ENCODE measurements at regions not wholly inside any gene's neighbourhood (a gene's known extent, or its start where the extent isn't known, plus 50 kb on each side); places are given as distances from the start of the nearest gene placed in this dataset.
"Not testable (repeated sequence)": the region's sequence is repeated elsewhere in the genome, so short reads cannot be mapped to it uniquely, and the experiment has no call there.

- Histone ChIP-seq H3K9me3 (no peaks in the 10 kb centered on the region), H3K4me3 (no peak overlapping the region), H3K36me3 (no peaks in the 10 kb centered on the region), H3K27me3 (no peaks in the 10 kb centered on the region), H3K4me1 (no peaks in the 10 kb centered on the region), H3K27ac (no peak overlapping the region)
- DNase-seq: no peak
- TF ChIP-seq, protein P1, sequence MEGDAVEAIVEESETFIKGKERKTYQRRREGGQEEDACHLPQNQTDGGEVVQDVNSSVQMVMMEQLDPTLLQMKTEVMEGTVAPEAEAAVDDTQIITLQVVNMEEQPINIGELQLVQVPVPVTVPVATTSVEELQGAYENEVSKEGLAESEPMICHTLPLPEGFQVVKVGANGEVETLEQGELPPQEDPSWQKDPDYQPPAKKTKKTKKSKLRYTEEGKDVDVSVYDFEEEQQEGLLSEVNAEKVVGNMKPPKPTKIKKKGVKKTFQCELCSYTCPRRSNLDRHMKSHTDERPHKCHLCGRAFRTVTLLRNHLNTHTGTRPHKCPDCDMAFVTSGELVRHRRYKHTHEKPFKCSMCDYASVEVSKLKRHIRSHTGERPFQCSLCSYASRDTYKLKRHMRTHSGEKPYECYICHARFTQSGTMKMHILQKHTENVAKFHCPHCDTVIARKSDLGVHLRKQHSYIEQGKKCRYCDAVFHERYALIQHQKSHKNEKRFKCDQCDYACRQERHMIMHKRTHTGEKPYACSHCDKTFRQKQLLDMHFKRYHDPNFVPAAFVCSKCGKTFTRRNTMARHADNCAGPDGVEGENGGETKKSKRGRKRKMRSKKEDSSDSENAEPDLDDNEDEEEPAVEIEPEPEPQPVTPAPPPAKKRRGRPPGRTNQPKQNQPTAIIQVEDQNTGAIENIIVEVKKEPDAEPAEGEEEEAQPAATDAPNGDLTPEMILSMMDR (IDR thresholded peaks at IDR 0.05): no peak
- no peak for TF ChIP-seq POLR2A (IDR thresholded peaks at IDR 0.05)
Measured at GRCh38 chr14:57046175-57046574, 222.5 kb downstream of the EXOC5 start.

- not testable (repeated sequence) for H3K27me3 ChIP-seq, H3K36me3 ChIP-seq, H3K27ac ChIP-seq, H3K9me3 ChIP-seq, H3K4me1 ChIP-seq, DNase-seq, H3K4me3 ChIP-seq
Measured at GRCh38 chr14:57044101-57044973, 224.4 kb downstream of the EXOC5 start.

DNA sequence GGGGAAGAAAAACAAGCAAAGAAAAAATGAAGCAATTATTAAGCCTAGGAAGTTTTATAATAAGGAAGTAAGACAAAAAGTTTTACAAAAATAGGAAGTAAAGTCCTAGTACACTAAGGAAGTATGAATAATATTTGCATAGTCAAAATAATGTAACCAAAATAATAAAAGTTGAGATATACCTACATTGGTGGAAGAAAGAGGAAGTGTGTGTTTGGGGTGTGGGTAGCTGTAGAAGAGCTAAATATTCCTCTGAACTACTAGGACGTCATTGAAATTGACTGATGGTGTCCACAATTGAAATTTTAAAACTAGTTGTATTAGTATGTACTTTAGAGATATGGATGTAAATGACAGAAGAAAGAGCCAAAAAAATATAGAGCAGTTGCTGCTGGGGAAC lies 228.4 kb upstream of the OTX2 start:
- no peaks in the 10 kb centered on the region for H3K9me3 ChIP-seq
- no peaks in the 10 kb centered on the region for H3K27me3 ChIP-seq
- H3K36me3 ChIP-seq: no peaks in the 10 kb centered on the region
- TF ChIP-seq, protein P1 (IDR thresholded peaks at IDR 0.05): no peak
- TF ChIP-seq POLR2A (IDR thresholded peaks at IDR 0.05): no peak
- DNase-seq: no peak
- no peak overlapping the region for H3K27ac ChIP-seq
- no peak overlapping the region for H3K4me3 ChIP-seq
- H3K4me1 ChIP-seq: no peaks in the 10 kb centered on the region

- no peak overlapping the region for H3K27ac ChIP-seq
- H3K4me3 ChIP-seq: no peak overlapping the region
- no peaks in the 10 kb centered on the region for H3K27me3 ChIP-seq
- H3K9me3 ChIP-seq: peaks cover 0 to 3% (median 0%) of the 10 kb centered on the region in 4 donors
- no peaks in the 10 kb centered on the region for H3K4me1 ChIP-seq
- TF ChIP-seq POLR2A (IDR thresholded peaks at IDR 0.05): no peak
- TF ChIP-seq, protein P1 (IDR thresholded peaks at IDR 0.05): no peak
- H3K36me3 ChIP-seq: no peaks in the 10 kb centered on the region
- no peak for DNase-seq
Measured at GRCh38 chr14:57031474-57031873, 221.2 kb upstream of the OTX2 start.

DNA sequence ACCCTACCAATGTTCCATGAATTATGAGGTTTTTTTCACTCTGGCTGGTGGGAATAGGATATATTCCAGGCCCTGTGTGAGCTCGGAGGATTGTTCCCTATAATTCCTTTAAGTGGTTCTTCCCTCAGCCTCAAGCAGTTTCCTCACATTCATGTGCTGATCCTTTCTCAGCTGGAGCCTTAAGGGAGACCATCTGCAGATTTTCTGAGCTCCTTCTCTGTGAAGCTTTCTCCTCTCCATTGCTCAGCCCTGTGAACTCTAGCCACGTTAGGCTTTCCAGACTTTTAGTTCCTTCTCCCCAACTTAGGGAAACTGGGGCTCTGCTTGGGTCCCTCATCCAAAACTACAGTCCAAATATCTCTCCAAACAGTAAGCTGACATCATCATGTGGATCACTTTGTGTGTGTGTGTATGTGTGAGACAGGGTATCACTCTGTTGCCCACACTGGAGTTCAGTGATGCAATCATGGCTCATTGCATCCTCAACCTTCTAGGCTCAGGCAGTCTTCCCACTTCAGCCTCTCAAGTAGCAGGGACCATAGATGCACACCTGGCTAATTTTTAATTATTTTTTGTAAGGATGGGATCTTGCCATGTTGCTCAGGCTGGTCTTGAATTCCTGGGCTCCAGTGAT lies 219.5 kb upstream of the OTX2 start:
- no peak for DNase-seq
- no peaks in the 10 kb centered on the region for H3K27me3 ChIP-seq
- H3K9me3 ChIP-seq: peaks cover 0 to 3% (median 0%) of the 10 kb centered on the region in 4 donors
- H3K4me1 ChIP-seq: no peaks in the 10 kb centered on the region
- no peak for TF ChIP-seq POLR2A (IDR thresholded peaks at IDR 0.05)
- TF ChIP-seq, protein P1 (IDR thresholded peaks at IDR 0.05): no peak
- no peaks in the 10 kb centered on the region for H3K36me3 ChIP-seq
- no peak overlapping the region for H3K27ac ChIP-seq
- H3K4me3 ChIP-seq: no peak overlapping the region

DNA sequence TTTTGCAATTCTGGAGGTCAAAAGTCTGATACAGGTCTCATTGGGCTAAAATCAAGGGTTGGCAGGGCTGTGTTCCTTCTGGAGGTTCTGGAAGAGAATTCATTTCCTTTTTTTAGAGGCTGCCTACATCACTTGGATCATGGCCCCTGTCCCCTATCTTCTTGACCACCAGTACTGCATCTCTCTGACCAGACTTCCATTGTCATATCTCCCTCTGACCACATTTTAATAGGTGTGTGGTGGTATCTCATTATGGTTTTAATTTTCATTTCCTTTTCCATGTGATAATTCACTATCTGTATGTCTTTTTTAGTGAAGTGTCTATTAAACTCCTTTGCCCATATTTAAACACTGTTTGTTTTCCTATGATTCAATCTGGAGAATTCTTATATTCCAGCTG lies 215.2 kb upstream of the OTX2 start:
- Histone ChIP-seq H3K4me3 (no peak overlapping the region), H3K36me3 (no peaks in the 10 kb centered on the region), H3K27ac (no peak overlapping the region), H3K4me1 (no peaks in the 10 kb centered on the region), H3K27me3 (no peaks in the 10 kb centered on the region), H3K9me3 (no peaks in the 10 kb centered on the region)
- TF ChIP-seq, protein P1 (IDR thresholded peaks at IDR 0.05): no peak
- no peak for TF ChIP-seq POLR2A (IDR thresholded peaks at IDR 0.05)
- no peak for DNase-seq

All from Peyer's patch (tissue), 4 donors.